Heart right ventricle (tissue), 16 donors: ENCODE measurements at regions not wholly inside any gene's neighbourhood (a gene's known extent, or its start where the extent isn't known, plus 50 kb on each side); places are given as distances from the start of the nearest gene placed in this dataset.

Experiments used
- ATAC-seq, 8 donors: fragments of 200-7000 bp; cut with Tn5 transposase; one replicate each; pipeline ENCODE4 v1.9.1; 2020; ENCODE audit warnings: mild to moderate bottlenecking in 8 of 8, moderate library complexity in 8 of 8, moderate number of reproducible peaks in 1 of 8
- DNase-seq, 2 donors: peaks; one replicate each; pipeline ENCODE4 v3.0.0-alpha.2; 2020
- H3K27ac ChIP-seq, 10 donors: fragments of 200-600 bp; sonication (generic) in 2 of 10; one replicate each; pipeline versions ENCODE4 v1.5.0 to v1.8.0; 2020 to 2022; ENCODE audit warnings: mild to moderate bottlenecking in 3 of 10
- H3K27me3 ChIP-seq, 7 donors: fragments of 200-600 bp; one replicate each; pipeline ENCODE4 v1.8.0; 2021 to 2022; ENCODE audit warnings: mild to moderate bottlenecking in 2 of 7
- H3K36me3 ChIP-seq, 9 donors: fragments of 200-600 bp; sonication (generic) in 1 of 9; one replicate each; pipeline versions ENCODE4 v1.5.0 to v1.8.0; 2020 to 2022; ENCODE audit warnings: mild to moderate bottlenecking in 2 of 9
- H3K4me1 ChIP-seq, 9 donors: fragments of 200-600 bp; sonication (generic) in 1 of 9; one replicate each; pipeline versions ENCODE4 v1.5.0 to v1.8.0; 2020 to 2022; ENCODE audit warnings: mild to moderate bottlenecking in 4 of 9
- H3K4me3 ChIP-seq, 10 donors: fragments of 200-600 bp; sonication (generic) in 2 of 10; one replicate each; pipeline versions ENCODE4 v1.5.0 to v1.8.0; 2020 to 2022; ENCODE audit warnings: mild to moderate bottlenecking in 7 of 10, moderate library complexity in 2 of 10
- H3K9me3 ChIP-seq, 11 donors: fragments of 200-600 bp in 10 of 11; sonication (generic) in 2 of 11; one replicate each; pipeline versions ENCODE4 v1.5.0 to v1.8.0; 2013 to 2022; ENCODE audit warnings: mild to moderate bottlenecking in 2 of 11, control low read depth in 1 of 11, moderate library complexity in 1 of 11
- CTCF ChIP-seq, 9 donors: fragments of 200-600 bp; sonication (generic) in 2 of 9; IDR thresholded peaks; one replicate each; pipeline versions ENCODE4 v1.5.0 to v1.8.0; 2021 to 2022; ENCODE audit warnings: antibody characterized with exemption in 9 of 9, mild to moderate bottlenecking in 5 of 9, moderate library complexity in 1 of 9
- WGBS, 2 donors: extraction: QIAGEN DNeasy Blood & Tissue Kit; methylation state at CpG; one replicate each; pipeline ENCODE4 v1.1.7; 2013; ENCODE audit warnings: inconsistent platforms in 1 of 2; 5-methylcytosine and 5-hydroxymethylcytosine counted together
- intact Hi-C, 10 donors: fragments of 100-400 bp; cut with DNase I; formaldehyde crosslinking; loops; one replicate each; pipeline versions ENCODE4 v1.11.1 to v1.14.2; 2022
- donor health status: Arrhythmogenic right ventricular cardiomyopathy.
- donor health status: ischemic (EF 13 %, LVEDD 7.1; RV severe dilation, severe dysfunction).
- donor health status: healthy with polysubstance abuse.
- donor health status: DM: no; HTN: yes; CAD: no.
- donor health status: DM: no; HTN: no; CAD: no.
- donor health status: ischemic (EF 25% LVEDD 6.9; RV normal size, moderate dysfunction).
- donor health status: ischemic (EF 25% LVEDD 5.7; RV mildly dilated, moderate dysfunction).
- donor health status: healthy.
- donor health status: DM: yes; HTN: yes; CAD: no.
- donor health status: Ischemic cardiomyopathy.
- donor health status: ischemic (EF 35%, LVEDD 5.7; RV mildly dilated, moderate dysfunction).
- donor health status: nonischemic (EF 11% LVEDD 7.7; RV severe dilation, severe dysfunction).
- donor health status: DM: yes; HTN: yes; CAD: no.
- donor health status: PGD.
- donor health status: ischemic (EF 29% LVEDD 5.4; RV normal size, mild dysfunction).
- donor health status: nonischemic (EF 23%, LVEDD 6.1; RV moderate dilation, normal function).

GRCh38 chr22:34004058-34004457 is 83.8 kb upstream of the LARGE1 start:
- no peak for ATAC-seq
- H3K27me3 ChIP-seq = no peaks in the 10 kb centered on the region
- no peak for DNase-seq
- intact Hi-C loops = no loop called here
- no peaks in the 10 kb centered on the region for H3K4me1 ChIP-seq
- H3K4me3 ChIP-seq = no peak overlapping the region
- 47 to 59% methylated on average over 5 of the region's 5 CpGs for WGBS, 2 donors
- H3K36me3 ChIP-seq = no peaks in the 10 kb centered on the region
- no peak for TF ChIP-seq CTCF (IDR thresholded peaks at IDR 0.05)
- H3K27ac ChIP-seq = no peak overlapping the region
- peaks cover 0 to 37% (median 13%) of the 10 kb centered on the region in 11 donors for H3K9me3 ChIP-seq

GRCh38 chr22:34010259-34010658 is 90.0 kb upstream of the LARGE1 start:
- Histone ChIP-seq H3K4me1 (no peaks in the 10 kb centered on the region), H3K36me3 (no peaks in the 10 kb centered on the region), H3K4me3 (no peak overlapping the region), H3K27ac (no peak overlapping the region), H3K27me3 (peaks cover 0 to 6% (median 0%) of the 10 kb centered on the region in 7 donors), H3K9me3 (peaks cover 0 to 35% (median 8%) of the 10 kb centered on the region in 11 donors)
- DNase-seq (no peak), ATAC-seq (no peak)
- 74 to 77% methylated on average over 3 of the region's 3 CpGs for WGBS, 2 donors
- intact Hi-C loops = loop anchor here in 1 of 10 donors (10.0 kb wide), 1 partner anchor 65 kb away; no protein-coding TSS in a partner anchor
- TF ChIP-seq CTCF (IDR thresholded peaks at IDR 0.05) = no peak

DNA sequence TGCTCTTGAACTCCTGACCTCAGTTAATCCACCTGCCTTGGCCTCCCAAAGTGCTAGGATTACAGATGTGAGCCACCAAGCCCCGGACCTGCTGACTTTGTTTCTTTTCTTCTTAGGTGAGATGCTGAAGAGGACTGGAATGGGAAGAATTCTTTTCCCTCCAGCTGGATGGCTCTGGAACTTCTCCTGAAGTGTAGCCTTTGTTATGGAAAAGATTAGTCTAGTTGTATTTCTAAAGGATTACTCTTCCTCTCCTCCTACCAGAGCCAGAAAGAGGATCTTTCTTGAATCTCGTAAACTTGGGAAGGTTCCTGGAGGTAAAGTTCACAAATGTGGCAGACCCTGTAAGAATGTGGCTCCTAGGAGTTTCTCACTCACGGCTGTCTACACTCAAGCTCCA is 95.4 kb upstream of the LARGE1 start:
- Histone ChIP-seq H3K4me3 (no peak overlapping the region), H3K4me1 (no peaks in the 10 kb centered on the region), H3K27ac (no peak overlapping the region), H3K9me3 (peaks cover 0 to 46% (median 8%) of the 10 kb centered on the region in 11 donors), H3K36me3 (no peaks in the 10 kb centered on the region), H3K27me3 (peaks cover 0 to 7% (median 0%) of the 10 kb centered on the region in 7 donors)
- no peak for TF ChIP-seq CTCF (IDR thresholded peaks at IDR 0.05)
- WGBS, 2 donors = 47 to 58% methylated on average over 3 of the region's 3 CpGs
- no peak for DNase-seq
- ATAC-seq = no peak
- intact Hi-C loops = loop anchor here in 1 of 10 donors (10.0 kb wide), 1 partner anchor 59 kb away; no protein-coding TSS in a partner anchor

DNA sequence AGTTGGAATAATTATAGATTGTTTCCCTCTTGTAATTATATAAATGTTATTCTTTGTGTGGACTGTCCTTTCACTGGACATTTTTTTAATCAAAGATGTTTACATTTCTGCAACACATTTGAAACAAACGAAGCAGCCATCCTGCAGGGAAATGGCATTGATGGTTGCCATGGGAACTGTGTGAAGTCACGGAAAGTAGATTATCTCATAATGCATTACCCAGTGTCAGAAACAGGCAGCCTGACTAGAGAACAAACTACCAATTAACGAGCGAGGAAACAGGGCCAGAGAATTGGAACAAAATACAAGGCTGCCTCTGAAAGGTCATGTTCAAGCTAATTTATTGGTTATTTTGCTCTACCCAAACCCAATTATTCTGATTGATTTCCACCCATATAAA is 96.9 kb upstream of the LARGE1 start:
- Histone ChIP-seq H3K27ac (no peak overlapping the region), H3K27me3 (peaks cover 0 to 7% (median 0%) of the 10 kb centered on the region in 7 donors), H3K9me3 (peaks cover 0 to 42% (median 8%) of the 10 kb centered on the region in 11 donors), H3K36me3 (no peaks in the 10 kb centered on the region), H3K4me1 (no peaks in the 10 kb centered on the region), H3K4me3 (no peak overlapping the region)
- DNase-seq (no peak), ATAC-seq (no peak)
- intact Hi-C loops = loop anchor here in 1 of 10 donors (10.0 kb wide), 1 partner anchor 58 kb away; no protein-coding TSS in a partner anchor
- WGBS, 2 donors = 34 to 38% methylated on average over 4 of the region's 4 CpGs
- no peak for TF ChIP-seq CTCF (IDR thresholded peaks at IDR 0.05)
